Osteoblast (primary cell): ENCODE measurements at regions not wholly inside any gene's neighbourhood (a gene's known extent, or its start where the extent isn't known, plus 50 kb on each side); places are given as distances from the start of the nearest gene placed in this dataset.

Experiments used
- DNase-seq: peaks from one replicate; pipeline ENCODE4 v3.0.0; 2011; ENCODE audit warnings: low spot score, mixed read lengths; ENCODE audit not compliant: insufficient read length; ENCODE audit errors: missing footprints
- H2AFZ ChIP-seq: 2 replicates; pipeline ENCODE4 v1.6.0; 2011; ENCODE audit warnings: mild to moderate bottlenecking, low read length
- H3K27ac ChIP-seq: 2 replicates; pipeline ENCODE4 v1.5.1; 2011; ENCODE audit warnings: mild to moderate bottlenecking, low read depth, low read length, moderate library complexity
- H3K27me3 ChIP-seq: 2 replicates; pipeline ENCODE4 v1.6.0; 2012; ENCODE audit warnings: mild to moderate bottlenecking, control low read depth, inconsistent platforms, low read length, moderate library complexity; ENCODE audit not compliant: insufficient read depth
- H3K36me3 ChIP-seq: 2 replicates; pipeline ENCODE4 v1.5.1; 2011; ENCODE audit warnings: mild to moderate bottlenecking, low read length, control low read depth, moderate library complexity; ENCODE audit not compliant: insufficient read depth
- H3K4me1 ChIP-seq: 2 replicates; pipeline ENCODE4 v1.5.1; 2011; ENCODE audit warnings: mild to moderate bottlenecking, low read length, control low read depth, moderate library complexity; ENCODE audit not compliant: insufficient read depth
- H3K4me2 ChIP-seq: 2 replicates; pipeline ENCODE4 v1.6.0; 2011; ENCODE audit warnings: mild to moderate bottlenecking, low read length; ENCODE audit not compliant: insufficient read depth
- H3K4me3 ChIP-seq: fragments of 200-600 bp; sonication (generic); 3 replicates; pipeline ENCODE4 v1.5.1; 2012; ENCODE audit warnings: mild to moderate bottlenecking, low read length, inconsistent platforms; ENCODE audit not compliant: insufficient read depth
- H3K79me2 ChIP-seq: 2 replicates; pipeline ENCODE4 v1.6.0; 2012; ENCODE audit warnings: mild to moderate bottlenecking, low read length, control low read depth, inconsistent platforms; ENCODE audit not compliant: insufficient read depth
- H3K9me3 ChIP-seq: 2 replicates; pipeline ENCODE4 v1.5.1; 2011; ENCODE audit warnings: low read depth, low read length, control low read depth
- H4K20me1 ChIP-seq: 2 replicates; pipeline ENCODE4 v1.6.0; 2012; ENCODE audit warnings: mild to moderate bottlenecking, low read length, control low read depth; ENCODE audit not compliant: insufficient read depth
- TF ChIP-seq, protein P1 (sequence below): IDR thresholded peaks from 2 replicates; pipeline ENCODE4 v1.5.1; 2011; ENCODE audit warnings: mild to moderate bottlenecking, low read depth, low read length, moderate library complexity; ENCODE audit errors: extremely low read depth

- Histone ChIP-seq H4K20me1 (no peaks in the 10 kb centered on the region), H3K36me3 (no peaks in the 10 kb centered on the region), H3K27ac (no peak overlapping the region), H3K79me2 (no peaks in the 10 kb centered on the region), H3K9me3 (no peaks in the 10 kb centered on the region), H3K4me1 (no peaks in the 10 kb centered on the region), H3K4me3 (no peak overlapping the region), H3K27me3 (peaks cover 20% of the 10 kb centered on the region), H3K4me2 (no peak overlapping the region), H2AFZ (no peak overlapping the region)
- TF ChIP-seq, protein P1, sequence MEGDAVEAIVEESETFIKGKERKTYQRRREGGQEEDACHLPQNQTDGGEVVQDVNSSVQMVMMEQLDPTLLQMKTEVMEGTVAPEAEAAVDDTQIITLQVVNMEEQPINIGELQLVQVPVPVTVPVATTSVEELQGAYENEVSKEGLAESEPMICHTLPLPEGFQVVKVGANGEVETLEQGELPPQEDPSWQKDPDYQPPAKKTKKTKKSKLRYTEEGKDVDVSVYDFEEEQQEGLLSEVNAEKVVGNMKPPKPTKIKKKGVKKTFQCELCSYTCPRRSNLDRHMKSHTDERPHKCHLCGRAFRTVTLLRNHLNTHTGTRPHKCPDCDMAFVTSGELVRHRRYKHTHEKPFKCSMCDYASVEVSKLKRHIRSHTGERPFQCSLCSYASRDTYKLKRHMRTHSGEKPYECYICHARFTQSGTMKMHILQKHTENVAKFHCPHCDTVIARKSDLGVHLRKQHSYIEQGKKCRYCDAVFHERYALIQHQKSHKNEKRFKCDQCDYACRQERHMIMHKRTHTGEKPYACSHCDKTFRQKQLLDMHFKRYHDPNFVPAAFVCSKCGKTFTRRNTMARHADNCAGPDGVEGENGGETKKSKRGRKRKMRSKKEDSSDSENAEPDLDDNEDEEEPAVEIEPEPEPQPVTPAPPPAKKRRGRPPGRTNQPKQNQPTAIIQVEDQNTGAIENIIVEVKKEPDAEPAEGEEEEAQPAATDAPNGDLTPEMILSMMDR, result no peak
- DNase-seq, result no peak
These were observed 134.2 kb downstream of the CDCA7 start for GRCh38 chr2:173488861-173489260.

- H3K9me3 ChIP-seq, result no peaks in the 10 kb centered on the region
- H3K27ac ChIP-seq, result no peak overlapping the region
- no peaks in the 10 kb centered on the region for H3K36me3 ChIP-seq
- peaks cover 12% of the 10 kb centered on the region for H3K27me3 ChIP-seq
- no peaks in the 10 kb centered on the region for H3K4me1 ChIP-seq
- H4K20me1 ChIP-seq, result no peaks in the 10 kb centered on the region
- no peaks in the 10 kb centered on the region for H3K79me2 ChIP-seq
- no peak overlapping the region for H3K4me3 ChIP-seq
- no peak overlapping the region for H2AFZ ChIP-seq
- no peak overlapping the region for H3K4me2 ChIP-seq
- no peak for DNase-seq
- TF ChIP-seq, protein P1, result no peak
These were observed 136.7 kb downstream of the CDCA7 start for GRCh38 chr2:173491418-173491817.

GRCh38 chr2:173493874-173494273 lies 139.2 kb downstream of the CDCA7 start:
- H3K4me3 ChIP-seq, result no peak overlapping the region
- H3K4me2 ChIP-seq, result no peak overlapping the region
- no peaks in the 10 kb centered on the region for H3K36me3 ChIP-seq
- no peaks in the 10 kb centered on the region for H3K4me1 ChIP-seq
- no peaks in the 10 kb centered on the region for H3K9me3 ChIP-seq
- no peak for DNase-seq
- no peak overlapping the region for H2AFZ ChIP-seq
- peaks cover 1% of the 10 kb centered on the region for H3K27me3 ChIP-seq
- no peaks in the 10 kb centered on the region for H3K79me2 ChIP-seq
- TF ChIP-seq, protein P1, result peak; percentile 21
- no peaks in the 10 kb centered on the region for H4K20me1 ChIP-seq
- H3K27ac ChIP-seq, result no peak overlapping the region

DNA sequence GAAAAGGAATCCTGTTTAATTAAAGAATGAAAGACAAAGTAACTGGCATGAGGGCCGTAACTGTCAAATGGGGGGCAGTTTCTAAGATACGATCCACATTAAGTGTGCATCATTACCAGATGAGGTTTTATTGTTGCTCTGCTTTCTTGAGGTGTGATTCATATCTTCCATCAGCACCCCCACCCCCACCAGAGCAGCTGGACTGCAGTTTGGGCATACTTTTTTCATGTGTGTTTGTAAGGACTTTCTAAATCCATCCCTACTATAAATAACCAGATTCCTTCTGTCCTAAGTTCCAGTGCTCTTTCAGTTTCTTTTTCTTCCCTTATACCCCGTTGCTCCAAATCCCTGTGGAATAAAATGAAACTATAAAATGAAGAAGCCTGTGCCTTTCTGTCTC lies 142.1 kb downstream of the CDCA7 start:
- Histone ChIP-seq H3K4me2 (peak overlapping the region; percentile 55), H3K4me1 (no peaks in the 10 kb centered on the region), H4K20me1 (no peaks in the 10 kb centered on the region), H3K79me2 (no peaks in the 10 kb centered on the region), H3K27ac (no peak overlapping the region), H3K36me3 (no peaks in the 10 kb centered on the region), H3K9me3 (no peaks in the 10 kb centered on the region), H3K27me3 (no peaks in the 10 kb centered on the region), H3K4me3 (peak overlapping the region; percentile 44), H2AFZ (peak overlapping the region; percentile 16)
- TF ChIP-seq, protein P1, result no peak
- DNase-seq, result no peak
